GM12878 (cell line): ENCODE measurements at regions not wholly inside any gene's neighbourhood (a gene's known extent, or its start where the extent isn't known, plus 50 kb on each side); places are given as distances from the start of the nearest gene placed in this dataset.
"Not testable (repeated sequence)": the region's sequence is repeated elsewhere in the genome, so short reads cannot be mapped to it uniquely, and the experiment has no call there.

ENCODE experiments used
- ATAC-seq: fragments of 200-7000 bp; cut with Tn5 transposase; 3 replicates; pipeline ENCODE4 v1.9.1; 2020; ENCODE audit warnings: mild to moderate bottlenecking, moderate library complexity
- BruUV-seq: library from RNA; stranded (reverse); fragments of 400-500 nt; replicated peaks from 2 replicates; lab custom pipeline; 2021; lab: Mats Ljungman, UMichigan
- CTCF ChIA-PET: fragments of 300-600 bp; sonication (Branson Sonifier 250); formaldehyde crosslinking; extraction: SDS; loops from one replicate; lab custom pipeline; 2021; ENCODE audit warnings: inconsistent platforms; lab: Yijun Ruan, JAX
- POLR2A ChIA-PET: fragments of 350-600 bp; formaldehyde crosslinking; extraction: SDS; loops from one replicate; lab custom pipeline; 2021; ENCODE audit warnings: inconsistent platforms; lab: Charles Lee
- RAD21 ChIA-PET: fragments of 300-600 bp; sonication (Branson Sonifier 250); formaldehyde crosslinking; loops from one replicate; lab custom pipeline; 2023; ENCODE audit warnings: antibody characterized with exemption; ENCODE audit not compliant: unreplicated experiment; lab: Charles Lee
- SMC1A ChIA-PET: fragments of 300-600 bp; sonication (Branson Sonifier 250); formaldehyde crosslinking; loops from one replicate; lab custom pipeline; 2023; ENCODE audit not compliant: unreplicated experiment, uncharacterized antibody; lab: Charles Lee
- DNase-seq: peaks from one replicate; pipeline ENCODE4 v3.0.0-alpha.2; 2011; ENCODE audit warnings: low read depth, low spot score
- FAIRE-seq: peaks from 3 replicates; lab custom pipeline; 2011; peaks lifted over from hg19 to GRCh38; lab: Jason Lieb, UNC
- H2AFZ ChIP-seq: 2 replicates; pipeline ENCODE4 v1.6.0; 2011; ENCODE audit warnings: low read depth, low read length, control low read depth; ENCODE audit not compliant: control insufficient read depth
- H3K27ac ChIP-seq: 2 replicates; pipeline ENCODE4 v1.5.1; 2011; ENCODE audit warnings: control low read depth; ENCODE audit not compliant: control insufficient read depth, insufficient read depth
- H3K27me3 ChIP-seq, 2 experiments: replicated peaks in 1 of 2; 2 replicates each; pipeline versions ENCODE4 v1.6.0 to v1.6.1; 2011; ENCODE audit warnings: low read length in 1 of 2; ENCODE audit not compliant: control insufficient read depth in 2 of 2, insufficient read depth in 2 of 2
- H3K36me3 ChIP-seq, 2 experiments: 2 replicates each; pipeline ENCODE4 v1.5.1; 2011; ENCODE audit warnings: low read length in 1 of 2; ENCODE audit not compliant: control insufficient read depth in 2 of 2, insufficient read depth in 2 of 2
- H3K4me1 ChIP-seq: 2 replicates; pipeline ENCODE4 v1.6.1; 2011; ENCODE audit warnings: mild to moderate bottlenecking, low read length, moderate library complexity, mixed read lengths; ENCODE audit not compliant: control insufficient read depth, insufficient read depth
- H3K4me2 ChIP-seq: 2 replicates; pipeline ENCODE4 v1.6.0; 2011; ENCODE audit warnings: control low read depth; ENCODE audit not compliant: control insufficient read depth, insufficient read depth
- H3K4me3 ChIP-seq: fragments of 200-600 bp; sonication (generic); 2 replicates; pipeline ENCODE4 v1.5.1; 2016
- H3K79me2 ChIP-seq: 2 replicates; pipeline ENCODE4 v1.6.0; 2011; ENCODE audit warnings: low read length; ENCODE audit not compliant: control insufficient read depth, insufficient read depth
- H3K9ac ChIP-seq: 2 replicates; pipeline ENCODE4 v1.8.0; 2011; ENCODE audit warnings: low read length, control low read depth, mixed read lengths; ENCODE audit not compliant: control insufficient read depth, insufficient read depth
- H3K9me3 ChIP-seq: replicated peaks from 3 replicates; pipeline ENCODE4 v1.5.1; 2011; ENCODE audit warnings: mild to moderate bottlenecking, low read length; ENCODE audit not compliant: control insufficient read depth, insufficient read depth
- H4K20me1 ChIP-seq: 2 replicates; pipeline ENCODE4 v1.6.0; 2011; ENCODE audit not compliant: control insufficient read depth, insufficient read depth
- ZNF24 ChIP-seq: fragments of 450-650 bp; IDR thresholded peaks from 2 replicates; pipeline ENCODE4 v1.6.1; 2017; ENCODE audit warnings: antibody characterized with exemption, mild to moderate bottlenecking
- WGBS: methylation state at CpG from one replicate; pipeline ENCODE4 v1.1.6; 2016; ENCODE audit warnings: low lambda C conversion rate; ENCODE audit not compliant: insufficient replicate concordance, insufficient coverage; ENCODE audit errors: missing lambda C conversion rate; 5-methylcytosine and 5-hydroxymethylcytosine counted together
- in situ Hi-C: fragments of 300-500 bp; cut with MboI; formaldehyde crosslinking; loops from 9 replicates; pipeline ENCODE4 v1.14.3; 2018; ENCODE audit warnings: mixed read lengths
- intact Hi-C: fragments of 100-400 bp; cut with micrococcal nuclease; formaldehyde crosslinking; loops from one replicate; pipeline ENCODE4 v1.14.2; 2022; ENCODE audit not compliant: unreplicated experiment

DNA sequence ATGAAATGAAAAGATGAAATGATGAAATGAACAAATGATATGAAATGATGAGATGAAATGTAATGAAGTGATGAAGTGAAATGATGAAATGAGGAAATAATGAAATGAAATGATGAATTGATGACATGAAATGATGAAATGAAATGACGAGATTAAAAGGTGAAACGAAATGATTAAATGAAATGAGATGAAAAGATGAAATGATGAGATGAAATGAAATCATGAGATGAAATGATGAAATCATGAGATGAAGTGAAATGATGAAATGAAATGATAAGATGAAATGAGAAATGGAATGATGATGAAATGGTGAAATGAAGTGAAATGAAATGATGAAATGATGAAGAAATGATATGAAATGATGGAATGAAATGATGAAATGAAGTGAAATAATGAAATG, 221.7 kb upstream of the VKORC1L1 start:
- POLR2A ChIA-PET, H4K20me1 ChIP-seq, in situ Hi-C loops, FAIRE-seq, intact Hi-C loops, H3K27ac ChIP-seq, CTCF ChIA-PET, BruUV-seq, H3K36me3 ChIP-seq, H3K9me3 ChIP-seq, H2AFZ ChIP-seq, H3K9ac ChIP-seq, H3K27me3 ChIP-seq, RAD21 ChIA-PET, H3K4me1 ChIP-seq, DNase-seq, H3K79me2 ChIP-seq, SMC1A ChIA-PET, H3K4me2 ChIP-seq, ATAC-seq, H3K4me3 ChIP-seq: not testable (repeated sequence)
- 7% methylated on average over 2 of the region's 2 CpGs for WGBS
- TF ChIP-seq ZNF24: peak; percentile 94

DNA sequence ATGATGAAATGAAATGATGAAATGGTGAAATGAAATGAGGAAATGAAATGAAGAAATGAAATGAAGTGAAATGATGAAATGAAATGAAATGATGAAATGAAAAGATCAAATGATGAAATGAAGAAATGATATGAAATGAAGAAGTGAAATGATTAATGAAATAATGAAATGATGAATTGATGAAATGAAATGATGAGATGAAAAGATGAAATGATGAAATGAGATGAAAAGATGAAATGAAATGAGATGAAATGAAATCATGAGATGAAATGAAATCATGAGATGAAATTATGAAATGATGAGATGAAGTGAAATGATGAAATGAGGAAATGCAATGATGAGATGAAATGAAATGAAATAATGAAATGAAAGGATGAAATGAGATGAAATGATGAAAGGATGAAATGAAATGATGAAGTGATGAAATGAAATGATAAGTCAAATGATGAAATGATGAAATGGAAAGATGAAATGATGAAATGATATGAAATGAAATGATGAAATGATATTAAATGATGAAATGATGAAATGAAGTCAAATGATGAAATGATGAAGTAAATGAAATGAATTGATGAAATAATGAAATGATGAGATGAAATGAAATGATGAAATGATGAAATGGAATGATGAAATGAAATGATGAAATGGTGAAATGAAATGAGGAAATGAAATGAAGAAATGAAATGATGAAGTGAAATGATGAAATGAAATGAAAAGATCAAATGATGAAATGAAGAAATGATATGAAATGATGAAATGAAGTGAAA, 220.9 kb upstream of the VKORC1L1 start:
- H3K4me1 ChIP-seq, FAIRE-seq, intact Hi-C loops, BruUV-seq, SMC1A ChIA-PET, CTCF ChIA-PET, DNase-seq, POLR2A ChIA-PET, RAD21 ChIA-PET, H3K9me3 ChIP-seq, H3K36me3 ChIP-seq, H3K4me3 ChIP-seq, in situ Hi-C loops, H3K27ac ChIP-seq, H2AFZ ChIP-seq, H4K20me1 ChIP-seq, H3K27me3 ChIP-seq, H3K79me2 ChIP-seq, H3K4me2 ChIP-seq, ATAC-seq, H3K9ac ChIP-seq: not testable (repeated sequence)
- peak; percentile 95 for TF ChIP-seq ZNF24
